Activated T-cell treated with anti-CD3 and anti-CD28 coated beads, Interleukin-2, amount 50 U/mL, for 24 hours (primary cell): ENCODE measurements at regions not wholly inside any gene's neighbourhood (a gene's known extent, or its start where the extent isn't known, plus 50 kb on each side); places are given as distances from the start of the nearest gene placed in this dataset.

Experiments
- DNase-seq: peaks from one replicate; pipeline ENCODE4 v3.0.0-alpha.2; 2020
- H3K27ac Mint-ChIP-seq: 2 replicates; pipeline ENCODE4 v1.8.0; 2020; ENCODE audit warnings: mild to moderate bottlenecking, mixed read lengths
- H3K27me3 Mint-ChIP-seq: 2 replicates; pipeline ENCODE4 v1.8.0; 2020; ENCODE audit warnings: mixed read lengths
- H3K36me3 Mint-ChIP-seq: 2 replicates; pipeline ENCODE4 v1.8.0; 2020; ENCODE audit warnings: low read depth, mixed read lengths
- H3K4me1 Mint-ChIP-seq: 2 replicates; pipeline ENCODE4 v1.8.0; 2020; ENCODE audit warnings: low read depth, mixed read lengths
- H3K4me3 Mint-ChIP-seq: 2 replicates; pipeline ENCODE4 v1.8.0; 2020; ENCODE audit warnings: mild to moderate bottlenecking, moderate library complexity, mixed read lengths
- H3K9me3 Mint-ChIP-seq: 2 replicates; pipeline ENCODE4 v1.8.0; 2020; ENCODE audit warnings: mixed read lengths

DNA sequence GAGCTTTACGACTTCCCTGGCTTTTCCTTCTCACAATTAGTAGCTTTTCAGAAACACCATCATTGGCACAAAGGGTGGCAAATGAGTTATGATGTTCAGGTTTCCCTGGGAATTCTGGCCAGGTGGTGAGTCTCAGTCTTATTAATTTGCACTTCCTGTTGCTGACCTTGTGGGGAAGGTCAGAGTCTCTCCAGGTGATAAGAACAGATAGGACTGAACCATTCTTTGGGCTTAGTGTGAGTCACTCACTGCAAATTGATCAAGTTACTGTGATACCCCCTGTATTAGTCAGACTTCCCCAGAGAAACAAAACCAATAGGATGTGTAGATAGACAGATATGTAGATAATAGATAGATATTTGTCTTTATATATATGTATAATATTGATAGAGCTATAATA lies 53.8 kb upstream of the RANBP3L start:
- Mint-ChIP-seq H3K4me1 (peaks cover 5% of the 10 kb centered on the region), H3K36me3 (no peaks in the 10 kb centered on the region), H3K27ac (no peak overlapping the region), H3K4me3 (no peak overlapping the region), H3K9me3 (no peaks in the 10 kb centered on the region), H3K27me3 (peaks cover 4% of the 10 kb centered on the region)
- DNase-seq, result no peak

DNA sequence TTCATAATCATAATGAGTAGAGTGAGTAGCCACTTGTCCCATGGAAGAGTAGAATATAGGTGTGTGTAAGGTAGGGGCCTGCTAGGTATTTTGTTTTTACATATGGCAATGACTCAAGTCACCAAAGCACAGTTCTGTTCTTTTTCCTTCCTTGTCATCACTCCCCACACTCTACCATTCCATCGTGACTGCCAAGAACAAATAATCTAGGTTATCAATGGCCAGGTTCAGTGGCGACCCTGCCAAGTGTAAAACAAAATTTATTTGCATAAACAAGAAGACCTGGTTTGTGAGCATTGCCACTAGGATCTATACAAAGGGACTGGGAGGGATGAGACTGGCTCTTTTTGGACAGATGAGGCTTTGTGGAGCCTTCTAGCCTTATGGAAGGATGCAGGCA lies 55.2 kb upstream of the RANBP3L start:
- H3K27me3 Mint-ChIP-seq, result peaks cover 2% of the 10 kb centered on the region

DNA sequence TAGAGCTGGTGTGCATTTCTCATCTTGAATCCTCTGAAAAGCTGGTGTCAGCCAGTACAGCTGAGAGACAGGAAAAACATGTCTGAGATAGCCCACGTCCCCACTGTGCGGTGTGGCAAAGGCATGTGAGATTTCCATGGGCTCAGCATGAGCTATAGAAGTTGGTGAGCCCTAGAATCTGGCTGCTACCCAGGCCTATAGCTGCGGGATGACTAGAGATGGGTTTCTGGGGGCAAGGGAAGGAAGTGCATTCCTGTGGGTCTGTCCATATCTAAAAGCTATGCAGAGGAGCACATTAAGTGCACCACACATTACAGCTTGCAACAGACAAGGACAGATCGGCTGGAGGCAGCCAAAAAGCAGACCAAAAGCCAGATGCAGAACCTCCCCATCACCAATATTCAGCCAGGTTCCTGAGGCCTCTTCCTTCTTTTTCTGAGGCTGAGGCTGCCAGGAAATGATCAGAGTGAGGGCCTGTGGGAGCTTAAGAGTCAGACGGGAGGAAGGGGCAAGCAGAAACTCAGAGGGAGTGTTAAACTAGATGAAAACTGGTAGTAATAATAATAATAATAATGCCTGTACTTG lies 55.8 kb upstream of the RANBP3L start:
- Mint-ChIP-seq H3K36me3 (no peaks in the 10 kb centered on the region), H3K27me3 (no peaks in the 10 kb centered on the region), H3K4me3 (no peak overlapping the region), H3K9me3 (no peaks in the 10 kb centered on the region), H3K4me1 (peaks cover 5% of the 10 kb centered on the region), H3K27ac (no peak overlapping the region)
- no peak for DNase-seq

More for the DNA sequence above, 55.2 kb upstream of the RANBP3L start:
- Mint-ChIP-seq H3K9me3 (no peaks in the 10 kb centered on the region), H3K27ac (no peak overlapping the region), H3K4me3 (no peak overlapping the region), H3K36me3 (no peaks in the 10 kb centered on the region), H3K4me1 (peaks cover 5% of the 10 kb centered on the region)
- no peak for DNase-seq

DNA sequence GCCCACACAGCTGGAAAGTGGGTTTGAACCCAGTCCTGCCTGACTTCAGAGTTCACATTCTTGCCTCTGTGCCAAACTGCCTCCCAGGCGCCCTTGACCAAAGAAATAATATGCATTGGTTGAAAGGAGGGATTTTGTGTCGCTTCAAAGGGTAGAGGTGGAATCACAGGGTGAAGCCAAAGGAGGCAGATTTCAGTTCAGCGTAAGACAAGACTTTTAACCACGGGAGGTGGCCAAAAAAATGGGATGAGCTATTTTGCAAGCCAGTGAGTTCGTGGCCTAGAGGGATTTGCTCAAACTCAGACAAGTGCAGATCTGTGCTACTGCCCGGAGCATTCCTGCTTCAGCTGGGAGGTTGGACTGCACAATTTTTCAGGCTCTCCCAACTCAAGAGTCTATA lies 57.6 kb upstream of the RANBP3L start:
- no peak overlapping the region for H3K27ac Mint-ChIP-seq
- H3K36me3 Mint-ChIP-seq, result no peaks in the 10 kb centered on the region
- peaks cover 5% of the 10 kb centered on the region for H3K4me1 Mint-ChIP-seq
- peaks cover 2% of the 10 kb centered on the region for H3K27me3 Mint-ChIP-seq
- no peak overlapping the region for H3K4me3 Mint-ChIP-seq
- no peak for DNase-seq
- H3K9me3 Mint-ChIP-seq, result no peaks in the 10 kb centered on the region

DNA sequence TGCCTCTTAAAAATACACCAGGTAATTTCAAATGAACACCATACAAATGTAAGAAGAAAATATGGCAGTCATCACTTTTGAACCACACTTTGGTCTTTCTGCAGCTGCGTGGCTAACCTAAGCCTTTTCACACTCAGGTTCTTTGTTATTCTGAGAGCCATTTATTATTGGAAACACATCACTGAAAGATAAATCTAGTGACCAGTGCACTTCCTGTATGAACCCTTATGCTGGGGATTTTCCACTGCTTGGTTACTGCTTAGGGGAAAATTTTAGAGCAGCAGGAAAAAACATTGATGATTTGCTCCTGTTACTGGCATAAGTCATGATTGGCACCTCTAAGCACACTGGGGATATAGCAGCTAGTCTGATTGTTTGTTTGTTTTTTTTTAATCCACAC lies 58.6 kb upstream of the RANBP3L start:
- DNase-seq, result no peak
- H3K27ac Mint-ChIP-seq, result no peak overlapping the region
- peaks cover 2% of the 10 kb centered on the region for H3K27me3 Mint-ChIP-seq
- H3K36me3 Mint-ChIP-seq, result no peaks in the 10 kb centered on the region
- peaks cover 5% of the 10 kb centered on the region for H3K4me1 Mint-ChIP-seq
- no peaks in the 10 kb centered on the region for H3K9me3 Mint-ChIP-seq
- H3K4me3 Mint-ChIP-seq, result no peak overlapping the region

DNA sequence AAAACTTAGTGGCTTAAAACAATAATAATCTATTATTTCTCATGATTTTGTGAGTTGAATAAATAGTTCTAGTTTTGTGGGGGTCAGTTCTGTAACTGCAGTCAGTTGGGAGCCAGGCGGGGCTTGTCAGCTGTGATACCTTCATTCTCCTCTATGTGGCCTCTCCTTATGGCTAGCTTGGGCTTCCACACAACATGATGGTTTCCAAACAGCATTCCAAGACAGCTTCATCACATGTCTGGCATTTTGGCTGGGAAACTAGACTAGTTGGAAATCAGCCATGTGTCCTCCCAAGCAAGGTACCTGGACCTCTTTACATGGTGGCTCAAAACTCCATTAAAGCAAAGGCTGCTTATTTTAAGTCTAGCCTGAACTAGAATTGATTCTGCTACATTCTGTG lies 61.4 kb upstream of the RANBP3L start:
- Mint-ChIP-seq H3K36me3 (no peaks in the 10 kb centered on the region), H3K27ac (no peak overlapping the region), H3K4me3 (no peak overlapping the region), H3K4me1 (peaks cover 7% of the 10 kb centered on the region), H3K27me3 (peaks cover 2% of the 10 kb centered on the region), H3K9me3 (no peaks in the 10 kb centered on the region)
- no peak for DNase-seq

GRCh38 chr5:36363744-36364143 lies 62.0 kb upstream of the RANBP3L start:
- Mint-ChIP-seq H3K27me3 (peaks cover 2% of the 10 kb centered on the region), H3K9me3 (no peaks in the 10 kb centered on the region), H3K4me3 (no peak overlapping the region), H3K4me1 (peaks cover 7% of the 10 kb centered on the region), H3K27ac (no peak overlapping the region), H3K36me3 (no peaks in the 10 kb centered on the region)
- no peak for DNase-seq

DNA sequence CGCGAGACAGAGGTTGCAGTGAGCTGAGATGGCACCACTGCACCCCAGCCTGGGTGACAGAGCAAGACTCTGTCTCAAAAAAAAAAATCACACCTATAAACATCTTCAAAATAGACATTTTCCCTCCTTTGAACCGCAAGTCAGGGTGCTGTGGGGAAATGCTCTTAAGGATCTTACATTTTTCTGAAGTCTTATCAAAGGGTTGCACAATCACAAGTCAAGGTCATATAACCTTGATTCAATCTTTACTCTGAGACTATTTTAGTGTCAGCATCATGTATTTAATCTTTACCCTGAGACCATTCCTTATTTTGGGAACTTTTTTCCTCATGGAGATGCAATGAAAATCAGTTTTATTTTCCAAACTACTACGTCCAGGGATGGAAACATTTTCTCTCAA lies 62.8 kb upstream of the RANBP3L start:
- H3K36me3 Mint-ChIP-seq, result no peaks in the 10 kb centered on the region
- no peak overlapping the region for H3K27ac Mint-ChIP-seq
- no peak for DNase-seq
- peaks cover 7% of the 10 kb centered on the region for H3K4me1 Mint-ChIP-seq
- no peaks in the 10 kb centered on the region for H3K9me3 Mint-ChIP-seq
- no peak overlapping the region for H3K4me3 Mint-ChIP-seq
- H3K27me3 Mint-ChIP-seq, result peaks cover 2% of the 10 kb centered on the region

DNA sequence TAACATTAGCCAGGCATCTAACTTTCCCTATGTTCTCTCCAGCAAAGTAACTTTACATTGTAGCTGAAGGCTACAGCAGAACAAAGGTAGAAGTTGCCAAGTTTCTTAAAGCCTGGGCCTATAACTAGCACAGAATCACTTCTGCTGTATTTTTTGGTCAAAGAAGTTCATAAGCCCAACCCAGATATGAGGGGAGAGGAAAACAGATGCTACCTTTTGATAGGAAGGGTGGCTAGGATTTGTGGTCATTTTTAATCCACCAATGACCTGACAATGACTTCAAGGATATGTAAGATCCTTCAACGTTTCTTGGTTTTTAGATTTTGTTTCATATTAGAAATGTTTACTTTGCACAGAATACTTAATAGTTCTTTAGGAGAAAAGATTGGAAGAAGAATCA lies 64.2 kb upstream of the RANBP3L start:
- Mint-ChIP-seq H3K9me3 (peaks cover 4% of the 10 kb centered on the region), H3K27ac (no peak overlapping the region), H3K4me3 (no peak overlapping the region), H3K27me3 (peaks cover 2% of the 10 kb centered on the region), H3K36me3 (no peaks in the 10 kb centered on the region), H3K4me1 (peaks cover 1% of the 10 kb centered on the region)
- no peak for DNase-seq

- peaks cover 1% of the 10 kb centered on the region for H3K4me1 Mint-ChIP-seq
- no peak overlapping the region for H3K4me3 Mint-ChIP-seq
- peaks cover 4% of the 10 kb centered on the region for H3K9me3 Mint-ChIP-seq
- peaks cover 6% of the 10 kb centered on the region for H3K27me3 Mint-ChIP-seq
- no peak for DNase-seq
- no peaks in the 10 kb centered on the region for H3K36me3 Mint-ChIP-seq
- no peak overlapping the region for H3K27ac Mint-ChIP-seq
Observed at GRCh38 chr5:36366883-36367282, 65.2 kb upstream of the RANBP3L start.

GRCh38 chr5:36367524-36367923 lies 65.8 kb upstream of the RANBP3L start:
- Mint-ChIP-seq H3K27ac (no peak overlapping the region), H3K27me3 (peaks cover 6% of the 10 kb centered on the region), H3K9me3 (peaks cover 4% of the 10 kb centered on the region), H3K36me3 (no peaks in the 10 kb centered on the region), H3K4me1 (peaks cover 1% of the 10 kb centered on the region), H3K4me3 (no peak overlapping the region)
- DNase-seq, result no peak

DNA sequence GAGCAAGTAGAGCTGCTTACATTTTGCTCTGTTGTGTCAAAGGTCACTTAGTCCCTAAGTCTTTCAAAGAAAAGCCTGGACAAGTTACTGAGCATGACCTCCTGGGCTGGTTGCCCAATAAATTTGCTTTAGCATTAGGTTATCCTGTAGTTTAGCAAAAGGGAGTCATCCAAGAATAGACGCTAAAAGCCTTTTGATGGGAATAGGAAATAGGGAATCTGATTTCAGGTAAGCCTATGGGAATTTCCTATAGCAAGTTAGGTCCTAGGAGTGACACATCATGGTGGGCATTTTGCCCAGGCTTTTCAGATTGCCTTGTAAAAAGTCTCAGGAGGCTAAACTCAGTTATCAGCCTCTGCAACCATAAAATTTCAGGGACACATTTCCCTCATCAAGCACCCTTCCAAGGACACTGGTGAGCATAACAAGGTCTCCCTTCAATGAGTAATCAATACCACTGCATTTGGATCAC lies 67.6 kb upstream of the RANBP3L start:
- H3K4me3 Mint-ChIP-seq, result no peak overlapping the region
- H3K4me1 Mint-ChIP-seq, result peaks cover 1% of the 10 kb centered on the region
- peaks cover 4% of the 10 kb centered on the region for H3K27me3 Mint-ChIP-seq
- peaks cover 4% of the 10 kb centered on the region for H3K9me3 Mint-ChIP-seq
- no peak for DNase-seq
- no peak overlapping the region for H3K27ac Mint-ChIP-seq
- H3K36me3 Mint-ChIP-seq, result no peaks in the 10 kb centered on the region

- Mint-ChIP-seq H3K9me3 (peaks cover 4% of the 10 kb centered on the region), H3K27ac (no peak overlapping the region), H3K4me3 (no peak overlapping the region), H3K27me3 (peaks cover 4% of the 10 kb centered on the region), H3K36me3 (no peaks in the 10 kb centered on the region), H3K4me1 (peaks cover 1% of the 10 kb centered on the region)
- no peak for DNase-seq
Observed at GRCh38 chr5:36370073-36370472, 68.4 kb upstream of the RANBP3L start.

- no peak overlapping the region for H3K4me3 Mint-ChIP-seq
- no peak overlapping the region for H3K27ac Mint-ChIP-seq
- H3K9me3 Mint-ChIP-seq, result peaks cover 4% of the 10 kb centered on the region
- H3K4me1 Mint-ChIP-seq, result peaks cover 1% of the 10 kb centered on the region
- peaks cover 4% of the 10 kb centered on the region for H3K27me3 Mint-ChIP-seq
- DNase-seq, result no peak
- H3K36me3 Mint-ChIP-seq, result no peaks in the 10 kb centered on the region
Observed at GRCh38 chr5:36371366-36371765, 69.7 kb upstream of the RANBP3L start.

- Mint-ChIP-seq H3K27me3 (peaks cover 4% of the 10 kb centered on the region), H3K36me3 (no peaks in the 10 kb centered on the region), H3K4me3 (no peak overlapping the region), H3K4me1 (no peaks in the 10 kb centered on the region), H3K9me3 (peaks cover 4% of the 10 kb centered on the region), H3K27ac (no peak overlapping the region)
- DNase-seq, result no peak
Observed at GRCh38 chr5:36373527-36374086, 71.9 kb upstream of the RANBP3L start.
